GM19035 (cell line): ENCODE measurements at regions not wholly inside any gene's neighbourhood (a gene's known extent, or its start where the extent isn't known, plus 50 kb on each side); places are given as distances from the start of the nearest gene placed in this dataset.

Experiments used
- ATAC-seq: cut with Tn5 transposase; IDR thresholded peaks from one replicate; pipeline ENCODE4 v1.9.1; 2021; ENCODE audit not compliant: unreplicated experiment

- ATAC-seq: no peak
These were observed 168.6 kb downstream of the TRIM33 start for GRCh38 chr1:114342376-114342775.

GRCh38 chr1:114341856-114342255, 169.1 kb downstream of the TRIM33 start:
- ATAC-seq: no peak

GRCh38 chr1:114341299-114341698, 169.7 kb downstream of the TRIM33 start:
- no peak for ATAC-seq

GRCh38 chr1:114340892-114341291, 170.1 kb downstream of the TRIM33 start:
- ATAC-seq: no peak

- no peak for ATAC-seq
These were observed 171.6 kb downstream of the TRIM33 start for GRCh38 chr1:114339379-114339778.

GRCh38 chr1:114338191-114338890, 172.7 kb downstream of the TRIM33 start:
- ATAC-seq: no peak

- no peak for ATAC-seq
These were observed 173.6 kb downstream of the TRIM33 start for GRCh38 chr1:114337417-114337816.

- no peak for ATAC-seq
These were observed 174.6 kb downstream of the TRIM33 start for GRCh38 chr1:114336360-114336759.

GRCh38 chr1:114335273-114335672, 175.7 kb downstream of the TRIM33 start:
- no peak for ATAC-seq

GRCh38 chr1:114334297-114334696, 176.7 kb downstream of the TRIM33 start:
- no peak for ATAC-seq

- no peak for ATAC-seq
These were observed 177.3 kb downstream of the TRIM33 start for GRCh38 chr1:114333690-114334089.

- no peak for ATAC-seq
These were observed 178.3 kb upstream of the SYT6 start for GRCh38 chr1:114331936-114332335.

GRCh38 chr1:114330451-114330983, 176.8 kb upstream of the SYT6 start:
- no peak for ATAC-seq

GRCh38 chr1:114328361-114328904, 174.8 kb upstream of the SYT6 start:
- no peak for ATAC-seq

- no peak for ATAC-seq
These were observed 170.9 kb upstream of the SYT6 start for GRCh38 chr1:114324662-114324965.

- ATAC-seq: no peak
These were observed 170.4 kb upstream of the SYT6 start for GRCh38 chr1:114323959-114324661.

- ATAC-seq: no peak
These were observed 169.1 kb upstream of the SYT6 start for GRCh38 chr1:114322734-114323133.

GRCh38 chr1:114322207-114322606, 168.5 kb upstream of the SYT6 start:
- no peak for ATAC-seq

GRCh38 chr1:114320586-114320985, 166.9 kb upstream of the SYT6 start:
- ATAC-seq: no peak

- no peak for ATAC-seq
These were observed 165.7 kb upstream of the SYT6 start for GRCh38 chr1:114319418-114319817.

- no peak for ATAC-seq
These were observed 165.3 kb upstream of the SYT6 start for GRCh38 chr1:114318961-114319360.

GRCh38 chr1:114316204-114316603, 162.5 kb upstream of the SYT6 start:
- no peak for ATAC-seq
